ENCODE measurements at regions not wholly inside any gene's neighbourhood (a gene's known extent, or its start where the extent isn't known, plus 50 kb on each side); places are given as distances from the start of the nearest gene placed in this dataset.

GRCh38 chr3:70749122-70749521, 436.7 kb upstream of the MDFIC2 start:
- Mint-ChIP-seq H3K4me1 (ENCODE audit: low read depth) (no peaks in the 10 kb centered on the region), H3K9me3 (ENCODE audit: low read depth) (no peaks in the 10 kb centered on the region), H3K36me3 (ENCODE audit: insufficient read depth) (no peaks in the 10 kb centered on the region), H3K27me3 (no peaks in the 10 kb centered on the region), H3K4me3 (ENCODE audit: low read depth) (no peak overlapping the region), H3K27ac (no peak overlapping the region)
- TF ChIP-seq, protein P1, sequence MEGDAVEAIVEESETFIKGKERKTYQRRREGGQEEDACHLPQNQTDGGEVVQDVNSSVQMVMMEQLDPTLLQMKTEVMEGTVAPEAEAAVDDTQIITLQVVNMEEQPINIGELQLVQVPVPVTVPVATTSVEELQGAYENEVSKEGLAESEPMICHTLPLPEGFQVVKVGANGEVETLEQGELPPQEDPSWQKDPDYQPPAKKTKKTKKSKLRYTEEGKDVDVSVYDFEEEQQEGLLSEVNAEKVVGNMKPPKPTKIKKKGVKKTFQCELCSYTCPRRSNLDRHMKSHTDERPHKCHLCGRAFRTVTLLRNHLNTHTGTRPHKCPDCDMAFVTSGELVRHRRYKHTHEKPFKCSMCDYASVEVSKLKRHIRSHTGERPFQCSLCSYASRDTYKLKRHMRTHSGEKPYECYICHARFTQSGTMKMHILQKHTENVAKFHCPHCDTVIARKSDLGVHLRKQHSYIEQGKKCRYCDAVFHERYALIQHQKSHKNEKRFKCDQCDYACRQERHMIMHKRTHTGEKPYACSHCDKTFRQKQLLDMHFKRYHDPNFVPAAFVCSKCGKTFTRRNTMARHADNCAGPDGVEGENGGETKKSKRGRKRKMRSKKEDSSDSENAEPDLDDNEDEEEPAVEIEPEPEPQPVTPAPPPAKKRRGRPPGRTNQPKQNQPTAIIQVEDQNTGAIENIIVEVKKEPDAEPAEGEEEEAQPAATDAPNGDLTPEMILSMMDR (IDR thresholded peaks at IDR 0.05; ENCODE audit: unreplicated experiment), result no peak
- no peak for DNase-seq (ENCODE audit: low spot score, unreplicated experiment)

- no peak overlapping the region for H3K4me3 Mint-ChIP-seq (ENCODE audit: low read depth)
- TF ChIP-seq, protein P1 (IDR thresholded peaks at IDR 0.05; ENCODE audit: unreplicated experiment), result no peak
- DNase-seq (ENCODE audit: low spot score, unreplicated experiment), result no peak
- no peaks in the 10 kb centered on the region for H3K27me3 Mint-ChIP-seq
- H3K9me3 Mint-ChIP-seq (ENCODE audit: low read depth), result no peaks in the 10 kb centered on the region
- no peaks in the 10 kb centered on the region for H3K4me1 Mint-ChIP-seq (ENCODE audit: low read depth)
- no peaks in the 10 kb centered on the region for H3K36me3 Mint-ChIP-seq (ENCODE audit: insufficient read depth)
- H3K27ac Mint-ChIP-seq, result no peak overlapping the region
Observed at GRCh38 chr3:70748593-70748992, 436.2 kb upstream of the MDFIC2 start.

DNA sequence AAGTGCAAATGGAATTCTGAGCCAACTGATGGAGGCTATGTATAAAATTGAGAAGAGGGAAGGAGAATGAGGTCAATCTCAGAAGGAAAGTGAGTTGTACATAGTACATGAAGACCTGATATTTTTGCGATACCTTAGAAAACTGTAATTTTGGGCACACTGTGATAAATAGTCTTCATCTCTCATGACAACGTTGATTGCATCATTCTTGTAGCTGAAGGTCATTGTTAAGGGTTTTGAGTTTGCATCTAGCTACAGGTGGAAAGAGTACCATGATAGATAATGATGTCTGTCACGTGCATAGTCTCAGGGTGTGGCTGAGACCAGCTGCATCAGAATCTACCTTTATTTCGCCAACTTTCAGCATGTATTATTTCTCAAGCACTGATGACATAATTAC, 435.4 kb upstream of the MDFIC2 start:
- H3K36me3 Mint-ChIP-seq (ENCODE audit: insufficient read depth), result no peaks in the 10 kb centered on the region
- H3K27me3 Mint-ChIP-seq, result no peaks in the 10 kb centered on the region
- no peak for DNase-seq (ENCODE audit: low spot score, unreplicated experiment)
- H3K4me3 Mint-ChIP-seq (ENCODE audit: low read depth), result no peak overlapping the region
- no peak overlapping the region for H3K27ac Mint-ChIP-seq
- H3K4me1 Mint-ChIP-seq (ENCODE audit: low read depth), result no peaks in the 10 kb centered on the region
- H3K9me3 Mint-ChIP-seq (ENCODE audit: low read depth), result no peaks in the 10 kb centered on the region
- TF ChIP-seq, protein P1 (IDR thresholded peaks at IDR 0.05; ENCODE audit: unreplicated experiment), result no peak

GRCh38 chr3:70744536-70744935, 432.1 kb upstream of the MDFIC2 start:
- H3K9me3 Mint-ChIP-seq (ENCODE audit: low read depth), result no peaks in the 10 kb centered on the region
- no peak overlapping the region for H3K4me3 Mint-ChIP-seq (ENCODE audit: low read depth)
- peaks cover 10% of the 10 kb centered on the region for H3K4me1 Mint-ChIP-seq (ENCODE audit: low read depth)
- no peak overlapping the region for H3K27ac Mint-ChIP-seq
- DNase-seq (ENCODE audit: low spot score, unreplicated experiment), result no peak
- TF ChIP-seq, protein P1 (IDR thresholded peaks at IDR 0.05; ENCODE audit: unreplicated experiment), result no peak
- H3K27me3 Mint-ChIP-seq, result no peaks in the 10 kb centered on the region
- H3K36me3 Mint-ChIP-seq (ENCODE audit: insufficient read depth), result no peaks in the 10 kb centered on the region

- no peaks in the 10 kb centered on the region for H3K27me3 Mint-ChIP-seq
- no peak for DNase-seq (ENCODE audit: low spot score, unreplicated experiment)
- H3K4me3 Mint-ChIP-seq (ENCODE audit: low read depth), result no peak overlapping the region
- H3K27ac Mint-ChIP-seq, result no peak overlapping the region
- H3K36me3 Mint-ChIP-seq (ENCODE audit: insufficient read depth), result no peaks in the 10 kb centered on the region
- no peaks in the 10 kb centered on the region for H3K9me3 Mint-ChIP-seq (ENCODE audit: low read depth)
- TF ChIP-seq, protein P1 (IDR thresholded peaks at IDR 0.05; ENCODE audit: unreplicated experiment), result no peak
- peaks cover 12% of the 10 kb centered on the region for H3K4me1 Mint-ChIP-seq (ENCODE audit: low read depth)
Observed at GRCh38 chr3:70743754-70744153, 431.3 kb upstream of the MDFIC2 start.
